GM19468 (cell line): ENCODE measurements at regions not wholly inside any gene's neighbourhood (a gene's known extent, or its start where the extent isn't known, plus 50 kb on each side); places are given as distances from the start of the nearest gene placed in this dataset.

ENCODE experiments used
- ATAC-seq: cut with Tn5 transposase; IDR thresholded peaks from one replicate; pipeline ENCODE4 v1.9.1; 2021; ENCODE audit warnings: mild to moderate bottlenecking, moderate library complexity, moderate number of reproducible peaks; ENCODE audit not compliant: unreplicated experiment; ENCODE audit errors: extremely low read depth

DNA sequence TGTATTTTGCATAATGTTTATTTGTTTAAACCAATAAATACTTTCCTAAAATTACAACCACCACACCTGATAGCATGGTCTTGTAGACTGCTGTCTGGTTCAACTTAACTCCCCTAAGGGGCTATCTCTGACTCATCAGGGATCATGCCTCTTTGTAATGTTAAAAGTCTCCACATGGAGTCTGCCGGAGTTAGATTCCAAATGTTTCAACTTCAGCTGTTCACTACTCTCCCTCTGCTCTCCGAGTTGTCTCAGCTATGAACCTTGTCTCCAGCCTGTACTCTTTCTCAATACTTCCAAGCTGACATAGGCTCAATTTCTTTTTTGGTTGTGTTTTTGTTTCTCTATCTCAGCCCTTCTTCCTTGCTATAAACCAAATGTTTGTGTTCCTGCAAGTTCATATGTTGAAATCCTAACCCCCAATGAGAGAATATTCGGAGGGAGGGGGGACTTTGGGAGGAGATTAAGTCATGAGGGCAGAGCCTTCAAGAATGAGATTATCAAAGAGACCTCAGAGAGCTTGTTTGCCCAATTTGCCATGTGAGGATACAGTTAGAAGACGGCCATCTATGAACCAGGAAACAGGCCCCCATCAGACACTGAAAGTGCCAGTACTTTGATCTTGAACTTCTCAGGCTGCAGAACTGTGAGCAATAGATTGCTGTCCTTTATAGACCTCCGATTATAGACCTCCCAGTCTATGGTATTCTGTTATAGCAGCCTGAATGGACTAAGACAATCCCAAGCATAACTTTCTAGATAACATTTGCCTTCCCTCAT, 858.2 kb downstream of the VRK1 start:
- no peak for ATAC-seq

DNA sequence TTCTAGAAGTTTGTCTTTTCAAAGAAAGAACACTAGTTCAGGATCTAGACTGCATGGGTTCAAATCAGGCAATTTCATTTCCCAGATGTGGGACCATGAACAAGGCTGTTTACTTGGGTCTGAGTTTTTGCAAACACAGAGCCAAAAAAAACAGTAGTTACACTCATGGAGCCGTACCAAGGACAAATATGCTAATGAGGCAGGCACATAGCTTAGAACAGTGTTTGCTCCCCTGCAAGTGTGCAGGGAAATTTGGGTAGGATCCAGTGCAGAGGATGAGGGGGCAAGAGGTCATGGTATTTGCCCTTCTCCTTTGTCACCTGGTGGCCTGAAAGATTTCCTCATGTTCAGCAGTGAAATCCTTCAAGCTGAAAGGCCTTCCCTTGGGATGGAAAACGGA, 860.4 kb downstream of the VRK1 start:
- no peak for ATAC-seq

DNA sequence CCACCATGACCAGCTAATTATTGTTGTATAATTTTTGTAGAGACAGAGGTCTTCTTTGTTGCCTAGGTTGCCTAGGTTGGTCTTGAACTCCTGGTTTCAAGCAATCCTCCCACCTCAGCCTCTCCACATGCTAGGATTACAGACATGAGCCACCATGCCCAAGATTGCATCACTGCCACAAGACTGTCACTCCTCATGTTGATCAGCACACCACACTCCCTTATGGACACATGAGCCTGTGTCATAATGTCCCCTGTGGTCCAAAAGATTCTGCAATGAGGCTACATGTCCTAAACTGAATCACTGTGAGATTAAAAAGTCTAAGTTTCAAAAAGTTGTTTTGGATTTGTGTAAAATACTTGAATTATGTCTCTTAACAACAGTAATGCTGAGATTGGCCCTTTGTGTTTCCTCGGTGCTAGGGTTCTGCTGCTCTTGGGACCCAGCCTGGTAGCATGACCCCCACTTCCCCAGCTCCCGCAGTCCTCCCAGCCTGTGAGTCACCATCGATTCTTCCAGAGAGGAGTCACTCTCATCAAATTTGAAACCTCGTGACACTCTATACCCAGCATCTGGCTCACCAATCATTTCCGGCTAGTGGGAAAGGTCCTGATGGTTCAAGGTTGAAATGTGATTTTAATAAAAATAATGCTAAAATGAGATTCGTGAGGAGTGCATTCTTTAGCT, 890.9 kb downstream of the VRK1 start:
- ATAC-seq: no peak

DNA sequence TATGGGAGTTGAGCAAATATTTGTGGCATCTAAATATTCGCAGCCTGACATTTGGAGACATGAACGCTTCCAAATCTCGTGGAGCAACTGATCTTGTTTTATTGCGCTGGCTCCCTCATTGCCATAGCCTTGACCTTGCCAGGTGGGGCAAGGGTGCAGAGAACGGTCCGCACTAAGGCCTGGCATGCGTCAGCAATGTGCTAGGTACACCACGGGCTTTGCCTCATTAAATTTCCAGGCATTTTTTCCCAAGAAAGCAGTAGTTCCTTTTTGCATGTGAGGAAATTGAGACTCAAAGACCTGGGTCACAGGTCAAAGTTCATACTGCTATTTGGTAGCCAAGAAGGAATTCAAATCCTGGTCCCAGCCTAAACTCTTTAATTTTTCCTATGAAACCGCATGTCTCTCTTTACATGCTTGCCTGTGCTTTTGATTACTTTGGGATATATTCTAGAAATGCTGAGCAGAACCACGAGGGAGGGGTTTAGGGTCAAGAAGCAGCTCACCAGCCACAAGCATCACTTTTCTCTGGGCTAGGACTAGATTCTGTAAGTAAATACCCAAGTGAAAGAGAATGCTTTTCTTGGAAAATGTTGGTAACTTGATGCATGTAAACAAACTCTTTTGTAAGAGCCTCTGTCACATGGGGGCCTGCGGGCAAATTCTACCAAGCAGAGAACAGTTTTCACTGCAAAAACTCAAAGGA, 891.6 kb downstream of the VRK1 start:
- ATAC-seq: no peak

DNA sequence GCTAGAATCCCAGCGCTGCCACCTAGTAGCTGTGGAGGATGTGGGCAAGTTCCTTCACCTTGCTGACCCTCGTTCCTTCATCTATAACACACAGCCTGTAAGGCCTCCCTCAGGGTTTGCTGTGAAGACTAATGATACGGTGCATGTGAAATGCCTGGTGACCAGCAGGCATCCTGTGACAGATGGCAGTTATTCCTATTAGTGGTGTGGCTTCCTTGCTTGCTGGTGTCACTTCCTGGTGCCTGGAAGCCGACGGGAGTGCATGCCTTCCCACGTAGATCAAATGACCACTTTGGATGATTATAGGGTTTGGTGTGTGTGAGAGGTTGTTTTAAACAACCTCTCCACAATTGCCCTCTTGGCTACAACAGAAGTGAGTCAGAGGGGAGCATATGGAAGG, 894.9 kb downstream of the VRK1 start:
- no peak for ATAC-seq

DNA sequence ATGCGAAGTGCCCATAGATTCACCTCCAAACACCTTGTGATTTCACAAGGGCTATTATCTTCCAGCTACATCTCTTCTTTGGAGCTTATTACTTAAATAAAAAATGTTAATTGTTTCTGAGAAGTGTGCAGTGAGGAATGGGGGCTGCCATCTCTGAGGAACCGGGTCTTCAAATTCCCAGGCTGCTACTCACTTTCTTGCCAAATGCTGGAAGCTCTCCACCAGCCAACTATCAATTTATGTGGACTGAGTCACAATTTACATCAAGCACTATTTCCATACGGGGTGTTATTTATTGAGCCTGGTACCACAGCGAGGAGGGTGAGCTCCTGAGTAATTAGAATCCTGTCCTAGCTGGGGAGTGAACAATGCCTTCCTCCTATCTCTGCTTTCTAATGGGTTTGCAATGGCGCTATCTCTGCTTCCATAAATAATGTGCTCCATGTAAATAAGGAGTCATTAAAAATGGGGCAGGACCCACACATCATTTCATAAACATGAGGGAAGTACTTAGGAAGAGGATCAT, 898.3 kb downstream of the VRK1 start:
- ATAC-seq: no peak

DNA sequence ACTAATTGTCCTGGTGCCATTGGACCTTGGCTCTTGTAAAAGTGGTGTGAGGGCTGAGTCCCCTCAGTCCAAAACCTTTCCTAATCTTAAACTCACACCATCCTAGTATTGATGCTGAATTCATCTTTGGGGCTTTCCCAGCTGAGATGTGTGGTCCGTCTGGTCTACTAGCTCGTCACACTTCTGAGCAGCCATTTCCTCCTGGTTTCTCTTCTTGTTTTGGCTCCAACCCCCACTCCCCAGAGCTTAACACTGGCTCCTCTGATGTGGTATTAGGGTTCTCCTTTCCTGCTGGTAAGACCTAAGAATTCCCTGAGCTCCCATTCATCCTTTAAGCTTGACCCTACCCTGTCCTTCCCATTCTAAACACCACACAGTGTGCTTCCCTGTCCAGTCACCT, 900.6 kb downstream of the VRK1 start:
- no peak for ATAC-seq

DNA sequence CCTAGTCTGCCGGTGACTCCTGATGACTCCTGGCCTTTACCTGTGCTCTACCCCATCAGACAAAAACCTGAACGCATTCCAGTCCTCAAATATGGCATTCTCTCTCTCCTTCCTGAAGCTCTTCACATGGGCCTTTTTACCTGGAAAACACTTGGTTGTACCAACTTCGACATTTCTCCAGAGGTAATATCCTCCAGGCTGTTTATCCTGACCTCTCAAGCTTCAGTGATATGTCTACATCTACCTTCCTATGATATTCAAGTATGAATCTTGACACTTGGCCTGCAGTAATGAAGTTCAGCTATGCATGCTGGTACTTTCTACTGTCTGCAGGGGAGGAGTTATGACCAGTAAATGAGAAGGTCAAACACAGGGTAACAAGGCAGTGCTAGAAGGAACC, 901.8 kb downstream of the VRK1 start:
- ATAC-seq: no peak

DNA sequence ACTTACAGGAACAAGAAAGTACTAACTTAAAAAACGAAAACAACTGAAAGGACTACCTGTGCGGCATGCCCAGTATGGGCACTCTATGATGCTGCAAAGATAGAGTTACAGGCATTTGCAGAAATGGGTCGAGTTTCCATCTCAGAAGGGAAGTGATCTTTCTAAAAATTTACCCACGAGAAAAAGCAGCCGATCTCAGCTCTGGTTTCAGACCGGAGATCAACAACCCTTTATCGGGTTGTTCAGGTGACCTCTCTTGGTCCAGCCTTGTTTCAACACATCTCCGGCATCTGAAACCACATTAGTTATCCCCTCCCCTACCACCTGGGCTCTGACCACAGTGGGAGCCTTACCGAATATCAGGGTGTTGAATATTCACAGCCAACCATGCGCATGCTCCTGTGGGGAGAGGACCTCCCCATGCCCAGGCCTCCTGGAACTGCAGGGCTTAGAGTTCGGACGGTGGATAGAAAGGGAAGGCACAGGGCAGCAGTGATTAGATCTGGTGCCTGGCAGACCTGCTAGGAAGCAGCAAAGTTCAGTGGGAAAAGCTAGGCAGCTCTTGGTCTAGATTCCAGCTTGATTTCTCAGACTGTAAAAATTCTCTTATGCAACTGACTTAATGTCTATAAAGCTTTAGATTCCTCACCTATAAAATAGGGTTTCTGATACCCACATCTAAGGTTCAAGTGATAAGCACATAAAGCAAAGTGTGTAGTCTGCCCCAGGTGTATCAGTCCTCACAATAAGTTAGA, 906.0 kb downstream of the VRK1 start:
- ATAC-seq: no peak

DNA sequence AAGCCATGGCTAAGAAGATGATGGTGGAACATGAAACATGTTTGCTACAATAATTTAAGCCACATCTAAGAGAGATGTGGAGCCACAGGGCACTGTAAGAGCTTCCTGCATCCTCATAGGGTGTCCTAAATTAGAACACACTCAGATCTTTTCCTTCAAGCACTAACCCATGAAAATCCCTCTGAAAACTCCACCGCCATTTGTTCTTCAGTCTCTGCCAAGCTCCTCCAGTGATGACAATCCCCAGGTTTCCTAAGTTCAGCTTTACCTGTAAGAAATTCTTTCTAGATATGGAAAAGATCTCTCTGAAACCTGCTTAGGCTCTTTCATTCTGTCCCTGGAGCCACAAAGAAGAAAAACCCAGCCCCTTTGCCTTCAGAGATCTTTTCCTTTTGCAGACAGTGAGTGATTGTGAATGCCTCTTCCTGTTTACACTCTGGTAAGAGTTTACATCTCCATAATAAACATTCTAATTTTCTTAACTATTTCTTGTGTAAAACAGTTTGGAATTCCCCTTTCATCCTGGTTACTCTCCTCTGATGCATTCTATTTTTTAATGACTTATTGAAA, 907.2 kb downstream of the VRK1 start:
- no peak for ATAC-seq

DNA sequence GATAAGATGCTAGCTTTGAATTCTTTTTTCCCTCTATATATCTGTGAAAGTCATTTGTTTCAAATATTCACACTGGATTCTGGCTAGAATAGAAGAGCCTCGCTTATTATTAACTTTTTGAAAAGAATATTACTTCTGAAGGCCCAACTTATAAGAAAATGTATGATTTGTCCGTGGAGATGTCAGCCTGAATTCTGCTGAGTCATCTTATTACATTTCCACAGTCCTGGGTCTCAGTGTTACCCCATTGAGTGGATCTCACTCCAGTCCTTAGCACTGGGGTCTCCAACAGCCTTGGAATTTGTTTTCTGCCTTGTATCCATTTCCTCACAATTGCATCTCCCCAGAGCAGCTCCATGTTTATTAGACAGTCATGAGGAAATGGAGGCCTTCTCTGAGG, 907.9 kb downstream of the VRK1 start:
- no peak for ATAC-seq

DNA sequence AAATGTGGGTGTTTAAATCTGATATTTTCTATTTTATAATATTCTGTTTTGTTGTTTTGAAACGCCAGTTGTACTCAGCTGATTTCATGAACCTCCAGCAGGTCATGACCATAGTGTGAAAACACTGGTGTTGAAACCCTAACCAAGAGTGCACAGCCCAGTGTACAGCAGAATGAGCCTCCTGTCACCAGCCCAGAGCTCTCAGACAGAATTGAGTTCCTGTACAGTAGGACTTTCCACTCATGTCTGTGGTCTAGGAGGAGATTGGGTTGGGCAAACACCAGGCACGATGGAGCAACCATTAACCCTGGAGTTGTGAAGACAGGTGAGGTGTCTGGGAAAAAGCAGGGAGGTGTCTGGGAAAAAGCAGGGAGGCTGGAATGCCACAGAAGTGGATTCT, 908.8 kb downstream of the VRK1 start:
- no peak for ATAC-seq

DNA sequence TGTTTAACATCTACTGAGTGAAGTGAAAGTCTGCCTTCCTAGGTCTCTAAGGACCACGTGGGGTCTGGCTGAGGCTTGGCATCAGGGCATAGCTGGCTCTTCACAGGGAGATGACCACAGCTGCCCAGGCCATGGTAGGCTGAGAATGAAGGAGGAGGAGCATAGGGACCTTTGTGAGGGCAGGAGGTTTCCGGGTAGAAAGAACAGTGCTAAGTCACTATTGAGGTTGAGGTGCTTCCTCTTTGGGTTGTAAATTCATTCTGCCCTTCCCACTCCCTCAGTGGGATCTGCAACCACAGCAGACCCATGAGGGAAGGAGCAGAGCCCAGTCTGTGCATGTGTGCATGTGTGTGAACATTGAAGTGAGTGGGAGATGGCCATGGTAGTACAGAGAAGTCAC, 909.6 kb downstream of the VRK1 start:
- ATAC-seq: no peak

DNA sequence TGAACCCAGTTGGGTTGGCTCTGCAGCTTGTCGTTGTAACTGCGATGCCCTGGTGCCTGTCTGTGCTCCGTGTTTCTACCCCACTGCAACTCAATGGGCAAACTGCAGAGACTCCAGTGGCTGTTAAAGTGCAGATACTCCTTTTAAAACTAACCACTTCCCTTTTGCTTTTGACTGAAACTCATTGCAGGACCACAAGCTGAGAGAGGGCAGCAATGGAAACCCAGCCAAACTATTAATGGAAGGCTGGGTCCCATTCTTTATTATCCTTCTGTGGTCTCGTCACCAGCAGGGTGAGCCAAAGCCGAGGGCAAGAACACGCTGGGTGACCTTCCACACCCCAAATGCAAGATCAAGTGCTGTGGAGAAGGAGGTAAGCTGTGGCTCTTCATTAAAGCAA, 910.4 kb downstream of the VRK1 start:
- no peak for ATAC-seq

DNA sequence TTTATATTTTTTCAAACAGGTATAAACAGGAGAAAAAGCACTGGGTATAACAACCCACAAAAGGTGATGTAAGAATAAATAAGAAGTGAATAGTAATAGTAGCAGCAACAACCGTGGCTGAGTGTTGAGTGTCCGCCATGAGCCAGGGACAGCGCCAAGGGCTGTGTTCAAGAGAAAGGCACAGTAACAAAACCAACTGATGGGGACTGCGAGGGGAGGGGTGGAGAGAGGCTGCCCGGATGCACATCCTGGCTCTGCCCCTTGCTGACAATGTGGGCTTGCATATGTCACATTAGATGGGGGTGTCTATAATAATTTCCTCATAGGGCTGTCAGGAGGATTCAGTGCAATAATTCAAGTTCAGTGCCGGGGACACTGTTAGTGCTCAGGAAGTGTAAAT, 912.4 kb downstream of the VRK1 start:
- no peak for ATAC-seq

DNA sequence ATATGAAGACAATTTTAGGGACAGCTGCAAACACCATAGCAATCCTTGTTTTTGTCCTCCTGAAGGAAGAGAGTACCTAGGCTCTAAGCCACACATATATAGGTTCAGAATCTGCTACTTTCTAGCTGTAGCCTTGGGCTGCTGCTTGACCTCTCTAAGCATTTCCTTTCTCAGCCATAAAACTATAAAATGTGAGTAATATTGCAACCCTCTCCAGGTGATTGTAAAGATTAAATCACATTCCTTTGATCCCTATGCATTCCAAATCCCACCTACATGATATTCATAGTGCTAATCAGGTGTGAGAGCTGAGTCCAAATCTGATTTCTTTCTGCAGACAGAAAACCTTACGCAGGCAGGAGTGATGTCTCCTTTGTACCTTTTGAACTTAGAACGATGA, 913.5 kb downstream of the VRK1 start:
- ATAC-seq: no peak

DNA sequence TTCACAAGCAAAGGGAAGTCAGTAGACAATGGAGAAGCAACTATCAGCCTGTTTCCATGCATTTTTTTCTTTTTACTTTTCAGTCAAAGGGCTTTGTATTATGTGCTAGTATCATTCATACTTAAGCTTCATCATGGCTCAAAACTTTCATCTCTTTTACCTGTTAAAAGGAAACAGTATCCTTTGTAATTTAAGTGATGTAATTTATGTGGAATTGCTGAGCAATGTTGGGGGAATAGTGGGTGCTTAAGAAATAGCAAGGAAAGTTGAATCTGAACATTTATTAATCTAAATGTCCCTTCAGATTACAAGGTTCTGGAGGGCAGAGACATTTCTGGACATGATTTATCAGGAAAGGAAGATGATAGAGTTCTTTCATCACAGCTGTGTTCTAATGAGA, 915.3 kb downstream of the VRK1 start:
- no peak for ATAC-seq

DNA sequence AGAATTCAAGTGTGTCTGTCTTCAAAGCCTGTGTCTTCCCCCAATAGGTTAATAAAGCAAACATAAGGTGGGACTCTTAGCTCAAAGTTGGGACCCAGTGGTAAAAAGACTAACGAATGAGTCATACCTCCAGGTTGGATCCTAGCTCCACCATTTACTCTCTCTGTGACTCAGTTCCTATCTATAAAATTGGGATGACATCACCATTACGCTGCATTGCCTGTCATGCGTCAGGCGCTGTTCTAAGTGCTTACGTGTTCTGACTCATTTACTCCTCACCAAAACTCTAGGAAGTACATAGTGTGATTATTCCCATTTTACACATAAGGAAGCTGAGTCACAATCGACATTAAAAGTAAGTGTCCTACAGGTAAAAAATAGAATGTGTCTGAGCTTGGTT, 915.8 kb downstream of the VRK1 start:
- ATAC-seq: no peak

DNA sequence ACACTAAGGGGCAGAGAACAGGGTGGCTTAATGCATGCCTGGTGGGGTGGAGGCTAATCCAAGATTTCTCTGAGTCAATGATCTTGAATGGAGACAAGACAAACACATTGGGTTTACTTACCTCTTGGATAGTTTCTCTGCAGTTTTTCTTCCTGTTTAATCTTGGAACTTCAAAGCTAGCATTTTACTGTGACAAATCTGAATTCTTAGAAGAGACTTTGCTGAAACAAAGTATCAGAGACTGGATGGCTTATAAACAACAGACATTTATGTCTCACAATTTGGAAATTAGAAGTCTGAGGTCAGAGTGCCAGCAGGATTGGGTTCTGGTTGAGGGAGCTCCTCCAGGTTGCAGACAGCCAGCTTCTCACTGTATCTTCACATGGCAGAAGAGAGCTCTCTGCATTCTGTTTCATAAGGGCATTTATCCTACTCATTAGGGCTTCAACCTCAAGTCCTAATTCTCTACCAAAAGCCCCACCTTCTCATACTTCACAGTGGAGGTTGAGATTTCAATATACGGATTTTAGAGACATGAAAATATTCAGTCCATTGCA, 921.8 kb downstream of the VRK1 start:
- no peak for ATAC-seq

DNA sequence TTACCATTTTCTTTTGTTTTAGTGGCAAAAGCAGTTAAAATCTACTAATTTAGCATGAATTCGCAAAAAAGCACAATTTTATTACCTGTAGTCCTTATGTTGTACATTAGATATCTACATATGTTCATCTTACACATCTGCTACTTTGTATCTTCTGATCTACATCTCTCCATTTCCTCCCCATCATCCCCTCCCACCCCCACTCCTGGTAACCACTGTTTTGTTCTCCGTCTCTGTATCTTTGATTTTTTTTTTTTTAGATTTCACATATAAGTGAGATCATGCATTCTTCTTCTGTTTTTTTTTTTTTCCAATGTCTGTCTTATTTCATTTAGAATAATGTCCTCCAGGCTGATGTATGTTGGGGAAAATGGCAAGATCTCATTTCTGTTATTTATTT, 922.7 kb downstream of the VRK1 start:
- no peak for ATAC-seq
